HG02884 (cell line): ENCODE measurements at regions not wholly inside any gene's neighbourhood (a gene's known extent, or its start where the extent isn't known, plus 50 kb on each side); places are given as distances from the start of the nearest gene placed in this dataset.

Experiments
- ATAC-seq: cut with Tn5 transposase; IDR thresholded peaks from one replicate; pipeline ENCODE4 v1.9.1; 2021; ENCODE audit warnings: mild to moderate bottlenecking, moderate library complexity; ENCODE audit not compliant: unreplicated experiment

DNA sequence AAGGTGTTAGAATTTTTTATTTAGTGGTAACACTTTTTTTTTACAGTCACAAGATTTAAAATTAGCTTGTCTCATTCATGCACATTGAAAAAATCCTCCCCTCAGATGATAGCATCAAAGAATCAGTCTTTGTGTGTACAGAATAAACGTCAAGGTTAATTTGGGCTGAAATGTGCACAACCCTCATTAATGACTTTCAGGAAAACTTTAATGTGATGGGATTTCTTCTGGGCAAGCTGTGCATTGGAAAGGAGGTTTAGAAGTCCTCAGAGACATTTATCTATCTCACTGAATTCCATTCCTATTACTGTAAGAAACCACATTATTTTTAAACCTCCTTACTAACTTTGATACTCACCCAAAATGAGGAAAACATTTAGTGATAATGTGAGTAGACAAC, 88.2 kb upstream of the TECRL start:
- ATAC-seq = no peak

DNA sequence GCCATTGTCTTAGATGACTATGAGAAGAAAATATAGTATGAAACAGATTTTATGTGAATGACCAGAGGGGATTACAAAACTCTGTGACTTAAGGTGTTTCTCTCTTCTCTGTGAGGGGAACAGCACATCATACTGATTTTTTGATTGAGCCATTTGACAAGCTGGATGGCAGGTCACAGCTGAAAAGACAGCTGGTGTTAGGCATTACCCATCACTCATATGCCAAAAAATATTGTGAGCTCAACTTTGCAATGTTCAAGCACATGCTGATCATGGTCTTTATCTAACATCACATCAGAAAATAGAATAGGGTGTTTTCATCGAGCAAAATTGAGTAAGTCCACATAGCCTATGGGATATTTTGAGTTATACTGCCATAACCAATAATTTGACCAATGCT, 86.7 kb upstream of the TECRL start:
- ATAC-seq = no peak

DNA sequence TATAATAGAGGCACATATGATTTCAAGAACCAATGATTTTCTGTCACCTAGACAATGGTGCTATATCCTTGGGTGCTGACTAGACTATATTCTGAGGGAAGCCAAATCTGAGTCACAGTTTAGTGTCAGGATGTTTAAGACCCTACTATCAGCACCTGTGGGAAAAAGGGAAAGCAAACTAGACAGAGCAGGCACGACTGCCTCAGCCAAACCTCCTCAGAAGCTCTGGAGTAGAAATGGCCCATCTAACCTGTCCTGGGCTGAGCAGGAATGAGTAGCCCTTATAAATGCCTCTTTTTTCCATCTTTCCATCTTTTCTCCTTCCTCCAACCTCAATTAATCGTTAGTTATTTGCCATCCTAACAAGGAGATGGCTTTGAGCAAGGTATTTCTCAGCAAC, 80.4 kb upstream of the TECRL start:
- no peak for ATAC-seq

DNA sequence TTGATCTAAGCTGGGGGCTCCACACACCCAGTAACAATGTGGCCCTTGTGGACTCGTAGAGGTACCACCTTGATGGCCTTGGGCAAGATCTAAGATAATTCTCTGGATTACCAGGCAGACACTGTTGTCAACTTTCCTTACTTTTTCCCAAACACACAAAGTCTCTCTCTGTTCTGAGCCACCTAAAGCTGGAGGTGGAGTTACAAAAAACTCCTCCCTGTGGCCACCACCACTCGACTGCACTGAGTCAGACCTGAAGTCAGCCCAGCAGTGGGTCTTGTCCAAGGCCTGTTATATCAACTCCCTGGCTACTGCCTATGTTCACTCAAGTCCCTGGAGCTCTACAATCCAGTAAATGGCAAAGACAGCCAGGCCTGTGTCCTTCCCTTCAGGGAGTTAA, 70.1 kb upstream of the TECRL start:
- ATAC-seq = no peak

DNA sequence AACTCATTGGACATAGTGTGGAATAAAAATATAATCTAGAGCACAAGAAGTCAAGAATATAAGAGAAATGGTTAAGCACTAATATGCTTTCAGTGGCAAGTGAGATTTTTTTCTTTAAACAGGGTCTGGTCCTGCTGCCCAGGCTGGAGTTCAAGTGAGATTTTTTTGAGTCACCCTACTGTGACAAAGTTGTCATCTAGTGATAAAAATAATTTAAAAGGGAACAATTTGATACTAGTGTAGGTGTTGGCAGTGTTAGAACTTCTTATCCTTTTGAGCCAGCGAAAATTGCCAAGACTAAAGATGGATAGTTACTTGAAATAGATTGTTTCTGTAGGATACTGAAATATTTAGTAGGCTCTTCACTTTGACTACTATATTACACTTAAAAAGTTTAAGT, 67.9 kb upstream of the TECRL start:
- ATAC-seq = no peak

DNA sequence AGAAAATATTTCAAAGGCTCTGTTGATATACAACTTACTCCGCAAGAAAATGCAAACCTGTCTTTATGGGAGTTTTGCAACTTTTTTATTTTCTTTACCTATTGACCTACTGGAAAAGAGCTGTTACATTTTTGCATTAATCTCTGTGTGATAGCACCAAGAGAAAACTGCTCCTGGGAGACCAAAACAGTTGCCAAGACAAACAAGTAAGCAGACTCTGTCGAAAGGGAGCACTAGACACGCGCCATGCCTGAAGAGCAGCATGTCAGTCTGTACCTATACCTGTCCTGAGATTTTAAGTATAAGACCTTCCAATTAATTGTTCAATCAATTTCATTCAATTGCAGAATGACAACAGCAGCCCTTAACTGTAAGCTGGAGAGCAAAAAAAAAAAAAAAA, 56.0 kb upstream of the TECRL start:
- ATAC-seq = no peak

DNA sequence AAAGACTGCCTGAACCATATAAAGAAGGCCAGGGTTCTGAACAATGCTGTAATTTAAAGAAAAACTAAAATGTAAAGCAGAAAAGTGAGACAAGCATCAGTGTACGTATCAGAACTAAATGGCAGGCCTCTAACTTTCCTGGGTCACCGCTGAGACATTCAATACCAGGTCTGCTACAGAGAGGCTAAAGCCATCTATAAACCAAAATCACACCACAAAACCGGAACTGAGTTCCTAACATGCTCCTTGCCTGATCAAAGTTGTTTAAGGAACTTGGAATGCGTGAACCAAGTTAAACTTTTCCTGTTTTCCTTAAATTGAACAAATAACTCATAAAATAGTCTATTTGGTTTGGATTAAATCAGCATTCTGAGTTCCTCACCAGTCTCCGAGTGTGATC, 55.3 kb upstream of the TECRL start:
- no peak for ATAC-seq
